SK-N-SH (cell line): ENCODE measurements at regions not wholly inside any gene's neighbourhood (a gene's known extent, or its start where the extent isn't known, plus 50 kb on each side); places are given as distances from the start of the nearest gene placed in this dataset.

ENCODE experiments used
- CTCF ChIA-PET: fragments of 300-600, 350-600 bp; formaldehyde crosslinking; extraction: SDS; loops from one replicate; lab custom pipeline; 2021; lab: Yijun Ruan, JAX
- POLR2A ChIA-PET: fragments of 350-600 bp; sonication (Branson Sonifier 250); formaldehyde crosslinking; extraction: SDS; loops from one replicate; lab custom pipeline; 2020; ENCODE audit warnings: antibody characterized with exemption, inconsistent platforms; lab: Yijun Ruan, JAX
- DNase-seq: peaks from one replicate; pipeline ENCODE4 v3.0.0; 2012
- H2AFZ ChIP-seq: fragments of 200-600 bp; sonication (generic); 2 replicates; pipeline ENCODE4 v1.8.1; 2016; ENCODE audit warnings: antibody characterized with exemption, mild to moderate bottlenecking, low read depth
- H3F3A ChIP-seq: fragments of 200-600 bp; sonication (generic); replicated peaks from 2 replicates; pipeline ENCODE3; 2016; ENCODE audit warnings: antibody characterized with exemption, mild to moderate bottlenecking; ENCODE audit not compliant: insufficient read depth
- H3K27ac ChIP-seq, 2 experiments: fragments of 200-500 bp in 1 of 2; fragments of 200-600 bp in 1 of 2; sonication (Bioruptor generic) in 1 of 2; sonication (generic), shearing (Covaris generic) in 1 of 2; 2 replicates each; pipeline versions ENCODE4 v1.5.1 to v1.6.1; 2014 to 2016; ENCODE audit warnings: low read depth in 2 of 2, inconsistent platforms in 1 of 2, low read length in 1 of 2, mild to moderate bottlenecking in 1 of 2, mixed read lengths in 1 of 2
- H3K27me3 ChIP-seq: fragments of 200-600 bp; sonication (generic), shearing (Covaris generic); 2 replicates; pipeline ENCODE4 v1.6.1; 2016; ENCODE audit warnings: mixed run types; ENCODE audit not compliant: insufficient read depth
- H3K36me3 ChIP-seq, 2 experiments: fragments of 200-500 bp in 1 of 2; fragments of 200-600 bp in 1 of 2; sonication (Bioruptor generic) in 1 of 2; sonication (generic) in 1 of 2; replicated peaks in 1 of 2; 2 replicates each; pipeline versions ENCODE3 to v1.5.1; 2014 to 2016; ENCODE audit warnings: low read length in 1 of 2, mild to moderate bottlenecking in 1 of 2; ENCODE audit not compliant: insufficient read depth in 2 of 2, control insufficient read depth in 1 of 2
- H3K4me1 ChIP-seq, 2 experiments: fragments of 200-500 bp in 1 of 2; fragments of 200-600 bp in 1 of 2; sonication (Bioruptor generic) in 1 of 2; sonication (generic), shearing (Covaris generic) in 1 of 2; 2 replicates each; pipeline versions ENCODE4 v1.5.1 to v1.6.1; 2014 to 2016; ENCODE audit warnings: low read depth in 1 of 2, low read length in 1 of 2, mixed run types in 1 of 2; ENCODE audit not compliant: insufficient read depth in 2 of 2, control insufficient read depth in 1 of 2
- H3K4me2 ChIP-seq: fragments of 200-600 bp; sonication (generic), shearing (Covaris generic); 2 replicates; pipeline ENCODE4 v1.6.1; 2017; ENCODE audit warnings: mixed run types
- H3K4me3 ChIP-seq, 2 experiments: fragments of 200-500 bp in 1 of 2; fragments of 200-600 bp in 1 of 2; sonication (Bioruptor generic) in 1 of 2; sonication (generic), shearing (Covaris generic) in 1 of 2; 2 replicates each; pipeline versions ENCODE4 v1.5.1 to v1.8.1; 2014 to 2016; ENCODE audit warnings: low read depth in 2 of 2, inconsistent platforms in 1 of 2, low read length in 1 of 2, mild to moderate bottlenecking in 1 of 2, mixed read lengths in 1 of 2, moderate library complexity in 1 of 2
- H3K79me2 ChIP-seq: fragments of 200-600 bp; sonication (generic); 2 replicates; pipeline ENCODE4 v1.8.1; 2017; ENCODE audit warnings: mild to moderate bottlenecking; ENCODE audit not compliant: insufficient read depth
- H3K9ac ChIP-seq: fragments of 200-600 bp; sonication (generic); 2 replicates; pipeline ENCODE4 v1.6.1; 2017; ENCODE audit warnings: mixed run types
- H3K9me2 ChIP-seq: fragments of 200-600 bp; sonication (generic); 2 replicates; pipeline ENCODE4 v1.6.1; 2017; ENCODE audit warnings: mixed run types
- H3K9me3 ChIP-seq: fragments of 200-600 bp; sonication (generic); 2 replicates; pipeline ENCODE4 v1.6.1; 2017; ENCODE audit warnings: mixed run types, mild to moderate bottlenecking, moderate library complexity
- H4K20me1 ChIP-seq: fragments of 200-600 bp; sonication (generic); 2 replicates; pipeline ENCODE4 v1.6.1; 2017; ENCODE audit warnings: mild to moderate bottlenecking, mixed run types; ENCODE audit not compliant: insufficient read depth
- CHD2 ChIP-seq: fragments of 150-350 bp; IDR thresholded peaks from 2 replicates; pipeline ENCODE4 v1.6.1; 2018; ENCODE audit warnings: low read length; ENCODE audit not compliant: partially characterized antibody
- ELF1 ChIP-seq: IDR thresholded peaks from 2 replicates; pipeline ENCODE4 v1.4.0; 2012
- EP300 ChIP-seq, 2 experiments: IDR thresholded peaks; 2 replicates each; pipeline versions ENCODE4 v1.4.0 to v1.6.1; 2012; ENCODE audit warnings: borderline replicate concordance in 1 of 2, low read depth in 1 of 2, low read length in 1 of 2
- EZH2phosphoT487 ChIP-seq: fragments of 200-600 bp; sonication (generic); IDR thresholded peaks from 2 replicates; pipeline ENCODE4 v1.6.1; 2017; ENCODE audit warnings: low read depth, mixed run types, mild to moderate bottlenecking, antibody characterized with exemption, moderate library complexity, borderline replicate concordance
- FOXJ3 ChIP-seq: sonication (generic); formaldehyde crosslinking; IDR thresholded peaks from 2 replicates; pipeline ENCODE4 v1.5.1; 2020; ENCODE audit warnings: mild to moderate bottlenecking, missing genetic modification reagents
- FOXM1 ChIP-seq: IDR thresholded peaks from 2 replicates; pipeline ENCODE4 v1.4.0; 2012; ENCODE audit warnings: low read depth, mild to moderate bottlenecking
- GATA2 ChIP-seq: sonication (generic); formaldehyde crosslinking; IDR thresholded peaks from 2 replicates; pipeline ENCODE4 v1.5.0; 2020; ENCODE audit warnings: mild to moderate bottlenecking, missing genetic modification reagents
- JUND ChIP-seq: IDR thresholded peaks from 2 replicates; pipeline ENCODE4 v1.4.0; 2012
- MAX ChIP-seq: IDR thresholded peaks from 2 replicates; pipeline ENCODE4 v1.4.0; 2012; ENCODE audit warnings: low read depth
- MEF2A ChIP-seq: IDR thresholded peaks from 2 replicates; pipeline ENCODE4 v1.4.0; 2012; ENCODE audit warnings: low read depth, borderline replicate concordance
- NRF1 ChIP-seq: IDR thresholded peaks from 2 replicates; pipeline ENCODE4 v1.6.1; 2012; ENCODE audit warnings: low read depth, mild to moderate bottlenecking, low read length
- PBX3 ChIP-seq: IDR thresholded peaks from 2 replicates; pipeline ENCODE4; 2012
- REST ChIP-seq: IDR thresholded peaks from 2 replicates; pipeline ENCODE4 v1.6.1; 2012; ENCODE audit warnings: mild to moderate bottlenecking, low read depth, low read length, moderate library complexity
- RFX5 ChIP-seq: IDR thresholded peaks from 2 replicates; pipeline ENCODE4 v1.6.1; 2012; ENCODE audit warnings: mild to moderate bottlenecking, improper control_type of control experiment, low read length
- TCF12 ChIP-seq: IDR thresholded peaks from 2 replicates; pipeline ENCODE4 v1.4.0; 2012
- TEAD4 ChIP-seq: IDR thresholded peaks from 2 replicates; pipeline ENCODE4 v1.4.0; 2012; ENCODE audit warnings: mild to moderate bottlenecking, borderline replicate concordance; ENCODE audit not compliant: insufficient read depth
- USF2 ChIP-seq: fragments of 150-350 bp; IDR thresholded peaks from 2 replicates; pipeline ENCODE4 v1.6.1; 2017; ENCODE audit warnings: antibody characterized with exemption, low read length, low read depth, borderline replicate concordance
- YY1 ChIP-seq: IDR thresholded peaks from 2 replicates; pipeline ENCODE4 v1.4.0; 2012; ENCODE audit warnings: low read depth, mild to moderate bottlenecking
- ZBTB33 ChIP-seq: IDR thresholded peaks from 2 replicates; pipeline ENCODE4 v1.4.0; 2012; ENCODE audit warnings: low read depth, borderline replicate concordance
- WGBS: methylation state at CpG from one replicate; pipeline ENCODE4 v1.1.6; 2017; ENCODE audit warnings: low lambda C conversion rate; 5-methylcytosine and 5-hydroxymethylcytosine counted together

GRCh38 chr17:22443061-22443460 is 750.7 kb downstream of the KCNJ18 start:
- POLR2A ChIA-PET, result no interaction called here
- H3K9me2 ChIP-seq, result no peaks in the 10 kb centered on the region
- H3F3A ChIP-seq, result no peaks in the 10 kb centered on the region
- CTCF ChIA-PET, result no interaction called here
- no peak overlapping the region for H3K27ac ChIP-seq
- DNase-seq, result no peak
- H3K9ac ChIP-seq, result no peak overlapping the region
- H3K9me3 ChIP-seq, result no peaks in the 10 kb centered on the region
- no peak overlapping the region for H3K4me2 ChIP-seq
- H3K36me3 ChIP-seq, result no peaks in the 10 kb centered on the region
- no peaks in the 10 kb centered on the region for H4K20me1 ChIP-seq
- H2AFZ ChIP-seq, result no peak overlapping the region
- 8% methylated on average over 4 of the region's 6 CpGs for WGBS
- H3K79me2 ChIP-seq, result no peaks in the 10 kb centered on the region
- H3K4me1 ChIP-seq, result no peaks in the 10 kb centered on the region
- no peak overlapping the region for H3K4me3 ChIP-seq
- peaks cover 39% of the 10 kb centered on the region; the same call in 1 of the 2 replicates for H3K27me3 ChIP-seq
- TF ChIP-seq EP300 (IDR thresholded peaks at IDR 0.05; ENCODE audit: borderline replicate concordance in 1 of 2, low read depth in 1 of 2, low read length in 1 of 2) (no peak), FOXM1 (no peak), NRF1 (no peak), USF2 (no peak), EZH2phosphoT487 (no peak), CHD2 (no peak), JUND (no peak), YY1 (no peak), REST (no peak), PBX3 (no peak), ELF1 (no peak), MAX (no peak), TEAD4 (no peak), TCF12 (no peak), FOXJ3 (CRISPR knock-in tag) (no peak), RFX5 (no peak), MEF2A (no peak), GATA2 (CRISPR knock-in tag) (no peak), ZBTB33 (no peak)
